ENCODE measurements at regions not wholly inside any gene's neighbourhood (a gene's known extent, or its start where the extent isn't known, plus 50 kb on each side); places are given as distances from the start of the nearest gene placed in this dataset.

DNA sequence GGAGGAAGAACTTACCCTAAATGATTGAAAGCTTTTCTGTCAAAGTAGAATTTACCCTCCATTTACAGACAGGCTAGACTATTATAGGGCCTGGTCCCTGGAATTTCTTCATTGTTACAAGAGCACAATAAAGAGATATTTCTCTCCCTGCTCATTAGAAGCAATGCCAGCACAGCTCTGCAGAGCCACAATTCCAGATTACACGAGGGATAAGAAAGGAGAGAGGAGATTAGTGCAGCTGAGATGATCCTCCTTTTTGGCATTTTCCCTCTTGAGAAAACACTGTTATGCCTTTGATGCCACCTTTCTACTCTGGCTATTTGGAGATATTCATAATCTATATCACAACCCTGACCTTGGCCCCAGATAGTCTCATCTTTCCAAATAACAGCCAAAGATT, 1119.5 kb upstream of the TMPRSS15 start:
- TF ChIP-seq POLR2A (IDR thresholded peaks at IDR 0.05) (no peak), CTCF (IDR thresholded peaks at IDR 0.05 in 4 of 5, conservative IDR thresholded peaks at IDR 0.05 in 1 of 5) (no peak)

Data from gastrocnemius medialis (tissue), 4 donors.